H9 (cell line): ENCODE measurements at regions not wholly inside any gene's neighbourhood (a gene's known extent, or its start where the extent isn't known, plus 50 kb on each side); places are given as distances from the start of the nearest gene placed in this dataset.

Experiments used
- DNase-seq: peaks from one replicate; pipeline ENCODE4 v3.0.0-alpha.2; 2017
- H2AFZ ChIP-seq: one replicate; pipeline ENCODE4 v1.6.1; 2013; ENCODE audit warnings: mild to moderate bottlenecking, low read length, control low read depth, moderate library complexity
- H2AK5ac ChIP-seq: 2 replicates; pipeline ENCODE4 v1.6.1; 2013; ENCODE audit warnings: low read length, control low read depth, mixed read lengths; ENCODE audit not compliant: insufficient read length
- H2BK120ac ChIP-seq: one replicate; pipeline ENCODE4 v1.6.1; 2013; ENCODE audit warnings: low read depth, mild to moderate bottlenecking, low read length, control low read depth, inconsistent platforms; ENCODE audit not compliant: poor library complexity, severe bottlenecking
- H2BK12ac ChIP-seq: 2 replicates; pipeline ENCODE4 v1.6.1; 2013; ENCODE audit warnings: low read length, control low read depth, mixed read lengths, low read depth; ENCODE audit not compliant: insufficient read length
- H2BK15ac ChIP-seq: 2 replicates; pipeline ENCODE4 v1.6.1; 2013; ENCODE audit warnings: low read depth, low read length, control low read depth
- H2BK20ac ChIP-seq: one replicate; pipeline ENCODE4 v1.6.1; 2013; ENCODE audit warnings: low read depth, mild to moderate bottlenecking, low read length, control low read depth, inconsistent platforms; ENCODE audit not compliant: poor library complexity, severe bottlenecking
- H2BK5ac ChIP-seq: 2 replicates; pipeline ENCODE4 v1.6.1; 2013; ENCODE audit warnings: low read length, control low read depth, mixed read lengths; ENCODE audit not compliant: insufficient read length
- H3K14ac ChIP-seq: 2 replicates; pipeline ENCODE4 v1.6.1; 2013; ENCODE audit warnings: low read length, control low read depth; ENCODE audit not compliant: insufficient read depth
- H3K18ac ChIP-seq: 2 replicates; pipeline ENCODE4 v1.6.1; 2013; ENCODE audit warnings: low read depth, mild to moderate bottlenecking, mixed read lengths, low read length, control low read depth; ENCODE audit not compliant: insufficient read length
- H3K23ac ChIP-seq: 2 replicates; pipeline ENCODE4 v1.6.1; 2013; ENCODE audit warnings: low read length, control low read depth, mixed read lengths, low read depth; ENCODE audit not compliant: insufficient read length
- H3K23me2 ChIP-seq: 2 replicates; pipeline ENCODE4 v1.6.1; 2013; ENCODE audit warnings: low read depth, mild to moderate bottlenecking, mixed read lengths, low read length, control low read depth; ENCODE audit not compliant: insufficient read length, poor library complexity, severe bottlenecking
- H3K27ac ChIP-seq: 2 replicates; pipeline ENCODE4 v1.5.1; 2013; ENCODE audit warnings: low read length, control low read depth, mixed read lengths, low read depth; ENCODE audit not compliant: insufficient read length
- H3K27me3 ChIP-seq: 2 replicates; pipeline ENCODE4 v1.6.1; 2013; ENCODE audit warnings: low read length, control low read depth, inconsistent platforms; ENCODE audit not compliant: insufficient read depth
- H3K4ac ChIP-seq: 2 replicates; pipeline ENCODE4 v1.6.1; 2013; ENCODE audit warnings: low read depth, mild to moderate bottlenecking, control low read depth, inconsistent platforms, low read length, moderate library complexity
- H3K4me1 ChIP-seq: 2 replicates; pipeline ENCODE4 v1.6.1; 2013; ENCODE audit warnings: low read length, control low read depth, inconsistent platforms; ENCODE audit not compliant: insufficient read depth
- H3K4me2 ChIP-seq: 2 replicates; pipeline ENCODE4 v1.6.1; 2013; ENCODE audit warnings: low read length, control low read depth, mixed read lengths; ENCODE audit not compliant: insufficient read length, insufficient read depth
- H3K56ac ChIP-seq: 2 replicates; pipeline ENCODE4 v1.6.1; 2013; ENCODE audit warnings: low read depth, mild to moderate bottlenecking, mixed read lengths, low read length, control low read depth; ENCODE audit not compliant: insufficient read length
- H3K79me1 ChIP-seq: 2 replicates; pipeline ENCODE4 v1.6.1; 2013; ENCODE audit warnings: low read depth, mild to moderate bottlenecking, moderate library complexity, low read length, control low read depth, inconsistent platforms; ENCODE audit not compliant: insufficient read depth, poor library complexity, severe bottlenecking
- H3K79me2 ChIP-seq: 2 replicates; pipeline ENCODE4 v1.6.1; 2013; ENCODE audit warnings: low read length, control low read depth, inconsistent platforms; ENCODE audit not compliant: insufficient read depth
- H3K9ac ChIP-seq: 2 replicates; pipeline ENCODE4 v1.6.1; 2013; ENCODE audit warnings: low read length, control low read depth, mixed read lengths; ENCODE audit not compliant: insufficient read length; ENCODE audit errors: extremely low read depth
- H3K9me3 ChIP-seq: one replicate; pipeline ENCODE4 v1.6.1; 2013; ENCODE audit warnings: low read depth, low read length, inconsistent platforms; ENCODE audit not compliant: control insufficient read depth
- H3T11ph ChIP-seq: one replicate; pipeline ENCODE4 v1.6.1; 2013; ENCODE audit warnings: mild to moderate bottlenecking, low read length, control low read depth, inconsistent platforms
- H4K20me1 ChIP-seq: one replicate; pipeline ENCODE4 v1.6.1; 2013; ENCODE audit not compliant: control insufficient read depth, insufficient read length, insufficient read depth
- H4K5ac ChIP-seq: 2 replicates; pipeline ENCODE4 v1.6.1; 2013; ENCODE audit warnings: low read depth, mild to moderate bottlenecking, mixed read lengths, low read length, control low read depth; ENCODE audit not compliant: insufficient read length
- H4K8ac ChIP-seq: replicated peaks from 2 replicates; pipeline ENCODE4 v1.6.1; 2013; ENCODE audit warnings: low read length, control low read depth, mixed read lengths, low read depth; ENCODE audit not compliant: insufficient read length
- H4K91ac ChIP-seq: 2 replicates; pipeline ENCODE4 v1.6.1; 2013; ENCODE audit warnings: low read depth, mild to moderate bottlenecking, moderate library complexity, mixed read lengths, low read length, control low read depth; ENCODE audit not compliant: insufficient read length
- H3K27ac Mint-ChIP-seq, 3 experiments: 2 replicates in 2 of 3; 3 replicates in 1 of 3; pipeline ENCODE4 v1.8.0; 2020 to 2021; ENCODE audit warnings: mixed read lengths in 3 of 3, mild to moderate bottlenecking in 1 of 3, moderate library complexity in 1 of 3
- H3K27me3 Mint-ChIP-seq: 2 replicates; pipeline ENCODE4 v1.8.0; 2021; ENCODE audit warnings: low read depth, mild to moderate bottlenecking, moderate library complexity, mixed read lengths
- H3K36me3 Mint-ChIP-seq, 3 experiments: 2 replicates in 2 of 3; 3 replicates in 1 of 3; pipeline ENCODE4 v1.8.0; 2020 to 2021; ENCODE audit warnings: low read depth in 3 of 3, mixed read lengths in 3 of 3; ENCODE audit not compliant: insufficient read depth in 1 of 3
- H3K4me1 Mint-ChIP-seq, 2 experiments: 2 replicates each; pipeline ENCODE4 v1.8.0; 2020; ENCODE audit warnings: mixed read lengths in 2 of 2
- H3K4me3 Mint-ChIP-seq, 2 experiments: 2 replicates in 1 of 2; 3 replicates in 1 of 2; pipeline ENCODE4 v1.8.0; 2020 to 2021; ENCODE audit warnings: mild to moderate bottlenecking in 2 of 2, mixed read lengths in 2 of 2, moderate library complexity in 1 of 2
- H3K9me3 Mint-ChIP-seq, 2 experiments: 2 replicates in 1 of 2; 3 replicates in 1 of 2; pipeline ENCODE4 v1.8.0; 2020; ENCODE audit warnings: mild to moderate bottlenecking in 2 of 2, mixed read lengths in 2 of 2, moderate library complexity in 1 of 2
- WGBS: extraction: QIAGEN DNeasy Blood & Tissue Kit; methylation state at CpG from one replicate; pipeline ENCODE4 v1.1.7; 2013; ENCODE audit warnings: missing lambda C conversion rate, low lambda C conversion rate, mixed read lengths; ENCODE audit not compliant: insufficient read length; ENCODE audit errors: extremely low coverage; 5-methylcytosine and 5-hydroxymethylcytosine counted together
- TF ChIP-seq, protein P1 (sequence below): fragments of 200-600 bp; sonication (generic); conservative IDR thresholded peaks from 3 replicates; pipeline ENCODE4 v1.8.0; 2021; ENCODE audit warnings: antibody characterized with exemption, mild to moderate bottlenecking

DNA sequence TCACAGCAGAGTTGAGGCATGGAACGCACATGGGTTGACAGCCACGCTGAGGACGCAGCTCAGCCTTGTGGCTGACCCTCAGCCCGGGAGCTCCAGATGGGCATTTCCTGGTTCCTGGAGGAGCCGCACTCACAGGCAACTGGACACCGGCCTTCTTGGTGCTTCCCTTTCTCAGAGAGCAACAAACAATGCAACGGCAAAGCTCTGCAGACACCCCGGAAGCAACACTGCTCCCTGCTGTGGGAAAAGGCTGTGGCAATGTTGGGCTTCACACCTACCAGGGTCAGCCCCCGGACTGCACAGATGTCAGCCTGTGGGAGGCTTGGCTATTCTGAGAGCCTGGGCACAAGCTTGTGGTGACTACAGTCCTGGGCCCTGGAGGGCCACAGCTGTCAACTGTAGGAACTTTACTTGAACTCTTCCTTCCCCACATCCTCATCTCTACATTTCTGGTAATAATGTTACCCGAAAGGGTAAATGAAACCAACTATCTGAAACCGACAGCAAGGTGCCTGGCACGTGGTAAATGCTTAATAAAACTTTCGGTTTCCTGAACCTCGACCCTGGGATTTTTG, 597.5 kb upstream of the MKI67 start:
- Mint-ChIP-seq H3K4me1 (peaks cover 27 to 30% of the 10 kb centered on the region in 2 experiments), H3K9me3 (no peaks in the 10 kb centered on the region), H3K36me3 (no peaks in the 10 kb centered on the region), H3K27ac (no peak overlapping the region), H3K4me3 (no peak overlapping the region), H3K27me3 (peaks cover 1% of the 10 kb centered on the region; the same call in 1 of the 2 replicates)
- H3K9me3 ChIP-seq: no peaks in the 10 kb centered on the region
- TF ChIP-seq, protein P1, sequence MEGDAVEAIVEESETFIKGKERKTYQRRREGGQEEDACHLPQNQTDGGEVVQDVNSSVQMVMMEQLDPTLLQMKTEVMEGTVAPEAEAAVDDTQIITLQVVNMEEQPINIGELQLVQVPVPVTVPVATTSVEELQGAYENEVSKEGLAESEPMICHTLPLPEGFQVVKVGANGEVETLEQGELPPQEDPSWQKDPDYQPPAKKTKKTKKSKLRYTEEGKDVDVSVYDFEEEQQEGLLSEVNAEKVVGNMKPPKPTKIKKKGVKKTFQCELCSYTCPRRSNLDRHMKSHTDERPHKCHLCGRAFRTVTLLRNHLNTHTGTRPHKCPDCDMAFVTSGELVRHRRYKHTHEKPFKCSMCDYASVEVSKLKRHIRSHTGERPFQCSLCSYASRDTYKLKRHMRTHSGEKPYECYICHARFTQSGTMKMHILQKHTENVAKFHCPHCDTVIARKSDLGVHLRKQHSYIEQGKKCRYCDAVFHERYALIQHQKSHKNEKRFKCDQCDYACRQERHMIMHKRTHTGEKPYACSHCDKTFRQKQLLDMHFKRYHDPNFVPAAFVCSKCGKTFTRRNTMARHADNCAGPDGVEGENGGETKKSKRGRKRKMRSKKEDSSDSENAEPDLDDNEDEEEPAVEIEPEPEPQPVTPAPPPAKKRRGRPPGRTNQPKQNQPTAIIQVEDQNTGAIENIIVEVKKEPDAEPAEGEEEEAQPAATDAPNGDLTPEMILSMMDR: no peak
- no peak overlapping the region for H4K91ac ChIP-seq
- no peak overlapping the region for H3K9ac ChIP-seq
- no peak overlapping the region for H2AK5ac ChIP-seq
- H3K79me1 ChIP-seq: no peaks in the 10 kb centered on the region
- no peak overlapping the region for H4K8ac ChIP-seq
- no peak overlapping the region for H3K23ac ChIP-seq
- H3K18ac ChIP-seq: no peak overlapping the region
- no peak overlapping the region for H3K4ac ChIP-seq
- H3K56ac ChIP-seq: no peak overlapping the region
- no CpG with 5 or more reads among the region's 14 CpGs for WGBS
- no peaks in the 10 kb centered on the region for H3K27me3 ChIP-seq
- H4K5ac ChIP-seq: no peak overlapping the region
- H2BK15ac ChIP-seq: no peak overlapping the region
- H2AFZ ChIP-seq: no peak overlapping the region
- H3K14ac ChIP-seq: no peak overlapping the region
- no peaks in the 10 kb centered on the region for H3K23me2 ChIP-seq
- H4K20me1 ChIP-seq: no peaks in the 10 kb centered on the region
- H2BK12ac ChIP-seq: no peak overlapping the region
- H2BK20ac ChIP-seq: no peak overlapping the region
- H3K4me1 ChIP-seq: peaks cover 5% of the 10 kb centered on the region; the same call in 1 of the 2 replicates
- DNase-seq: no peak
- no peaks in the 10 kb centered on the region for H3K79me2 ChIP-seq
- H2BK120ac ChIP-seq: no peak overlapping the region
- no peak overlapping the region for H3T11ph ChIP-seq
- no peak overlapping the region for H3K27ac ChIP-seq
- no peak overlapping the region for H3K4me2 ChIP-seq
- no peak overlapping the region for H2BK5ac ChIP-seq
